GM06990 (cell line): ENCODE measurements at regions not wholly inside any gene's neighbourhood (a gene's known extent, or its start where the extent isn't known, plus 50 kb on each side); places are given as distances from the start of the nearest gene placed in this dataset.

ENCODE experiments used
- DNase-seq: peaks from one replicate; pipeline ENCODE4 v3.0.0-alpha.2; 2011; ENCODE audit not compliant: insufficient read length; ENCODE audit errors: extremely low read depth
- H3K27me3 ChIP-seq: replicated peaks from 2 replicates; pipeline ENCODE4 v1.6.0; 2011; ENCODE audit warnings: low read length; ENCODE audit not compliant: control insufficient read depth, insufficient read depth
- H3K36me3 ChIP-seq: 2 replicates; pipeline ENCODE4 v1.5.1; 2011; ENCODE audit warnings: low read length; ENCODE audit not compliant: control insufficient read depth, insufficient read depth
- H3K4me3 ChIP-seq: replicated peaks from 2 replicates; pipeline ENCODE4 v1.5.1; 2011; ENCODE audit warnings: low read depth, mild to moderate bottlenecking, control low read depth, low read length
- CTCF ChIP-seq: IDR thresholded peaks from 2 replicates; pipeline ENCODE4 v1.5.1; 2011; ENCODE audit warnings: low read length, control low read depth, mild to moderate bottlenecking, inconsistent platforms; ENCODE audit not compliant: insufficient read depth, poor library complexity, severe bottlenecking

- H3K27me3 ChIP-seq: no peaks in the 10 kb centered on the region
- no peak for TF ChIP-seq CTCF
- no peak overlapping the region for H3K4me3 ChIP-seq
- no peaks in the 10 kb centered on the region for H3K36me3 ChIP-seq
- DNase-seq: no peak
Observed at GRCh38 chr3:63051920-63052319, 176.7 kb upstream of the CADPS start.

- no peaks in the 10 kb centered on the region for H3K36me3 ChIP-seq
- TF ChIP-seq CTCF: no peak
- no peak overlapping the region for H3K4me3 ChIP-seq
- H3K27me3 ChIP-seq: no peaks in the 10 kb centered on the region
- no peak for DNase-seq
Observed at GRCh38 chr3:63056932-63057331, 181.7 kb upstream of the CADPS start.

GRCh38 chr3:63060412-63060811 lies 185.2 kb upstream of the CADPS start:
- no peaks in the 10 kb centered on the region for H3K27me3 ChIP-seq
- no peak for DNase-seq
- no peak overlapping the region for H3K4me3 ChIP-seq
- no peaks in the 10 kb centered on the region for H3K36me3 ChIP-seq
- TF ChIP-seq CTCF: no peak

GRCh38 chr3:63061449-63061848 lies 186.2 kb upstream of the CADPS start:
- Histone ChIP-seq H3K36me3 (no peaks in the 10 kb centered on the region), H3K27me3 (no peaks in the 10 kb centered on the region), H3K4me3 (no peak overlapping the region)
- TF ChIP-seq CTCF: no peak
- DNase-seq: no peak

GRCh38 chr3:63064209-63064755 lies 189.1 kb upstream of the CADPS start:
- no peak overlapping the region for H3K4me3 ChIP-seq
- H3K27me3 ChIP-seq: no peaks in the 10 kb centered on the region
- no peak for TF ChIP-seq CTCF
- no peaks in the 10 kb centered on the region for H3K36me3 ChIP-seq
- no peak for DNase-seq
